GM23338 (cell line): ENCODE measurements at regions not wholly inside any gene's neighbourhood (a gene's known extent, or its start where the extent isn't known, plus 50 kb on each side); places are given as distances from the start of the nearest gene placed in this dataset.
"Not testable (repeated sequence)": the region's sequence is repeated elsewhere in the genome, so short reads cannot be mapped to it uniquely, and the experiment has no call there.

Experiments
- ATAC-seq: fragments of 200-7000 bp; cut with Tn5 transposase; 3 replicates; pipeline ENCODE4 v1.9.1; 2020
- DNase-seq: peaks from one replicate; pipeline ENCODE4 v3.0.0-alpha.2; 2015; ENCODE audit warnings: low spot score
- H2AFZ ChIP-seq: fragments of 200-600 bp; sonication (generic); 2 replicates; pipeline ENCODE4 v1.8.0; 2016; ENCODE audit warnings: antibody characterized with exemption, mild to moderate bottlenecking, moderate library complexity
- H3F3A ChIP-seq: fragments of 200-600 bp; sonication (generic); replicated peaks from 2 replicates; pipeline ENCODE4 v1.8.0; 2017; ENCODE audit warnings: antibody characterized with exemption, mixed run types, low read depth
- H3K27ac ChIP-seq: fragments of 200-600 bp; sonication (generic); 2 replicates; pipeline ENCODE4 v1.6.1; 2016; ENCODE audit warnings: low read depth
- H3K27me3 ChIP-seq: fragments of 200-600 bp; sonication (generic); 2 replicates; pipeline ENCODE4 v1.8.0; 2016; ENCODE audit warnings: mild to moderate bottlenecking, mixed run types, moderate library complexity; ENCODE audit not compliant: insufficient read depth
- H3K36me3 ChIP-seq: fragments of 200-600 bp; sonication (generic); 2 replicates; pipeline ENCODE4 v1.8.0; 2016; ENCODE audit warnings: mild to moderate bottlenecking; ENCODE audit not compliant: insufficient read depth
- H3K4me1 ChIP-seq: fragments of 200-600 bp; sonication (generic); 2 replicates; pipeline ENCODE4 v1.8.0; 2016; ENCODE audit warnings: mild to moderate bottlenecking, moderate library complexity; ENCODE audit not compliant: insufficient read depth
- H3K4me2 ChIP-seq: fragments of 200-600 bp; sonication (generic); 2 replicates; pipeline ENCODE4 v1.7.1; 2017; ENCODE audit warnings: mixed run types
- H3K4me3 ChIP-seq: fragments of 200-600 bp; sonication (generic); 2 replicates; pipeline ENCODE4 v1.6.1; 2016; ENCODE audit warnings: mixed run types
- H3K79me2 ChIP-seq: fragments of 200-600 bp; sonication (generic); replicated peaks from 2 replicates; pipeline ENCODE4 v1.8.0; 2017; ENCODE audit warnings: mild to moderate bottlenecking; ENCODE audit not compliant: insufficient read depth
- H3K9me2 ChIP-seq: fragments of 200-600 bp; sonication (generic); 2 replicates; pipeline ENCODE4 v1.8.0; 2017; ENCODE audit not compliant: insufficient read depth
- H4K20me1 ChIP-seq: fragments of 200-600 bp; sonication (generic); replicated peaks from 2 replicates; pipeline ENCODE4 v1.8.0; 2017; ENCODE audit warnings: mild to moderate bottlenecking; ENCODE audit not compliant: insufficient read depth
- H3K27ac Mint-ChIP-seq: 2 replicates; pipeline ENCODE4 v1.8.0; 2020; ENCODE audit warnings: inconsistent platforms, mild to moderate bottlenecking, moderate library complexity, mixed read lengths
- H3K27me3 Mint-ChIP-seq: 3 replicates; pipeline ENCODE4 v1.8.0; 2022; ENCODE audit warnings: low read depth, mild to moderate bottlenecking, moderate library complexity, mixed read lengths, inconsistent platforms; ENCODE audit not compliant: insufficient read depth, poor library complexity
- H3K36me3 Mint-ChIP-seq: 3 replicates; pipeline ENCODE4 v1.8.0; 2021; ENCODE audit warnings: low read depth, mild to moderate bottlenecking, inconsistent platforms, moderate library complexity, mixed read lengths
- H3K4me1 Mint-ChIP-seq: 3 replicates; pipeline ENCODE4 v1.8.0; 2020; ENCODE audit warnings: mild to moderate bottlenecking, inconsistent platforms, mixed read lengths
- H3K4me3 Mint-ChIP-seq: 3 replicates; pipeline ENCODE4 v1.8.0; 2021; ENCODE audit warnings: moderate library complexity, mild to moderate bottlenecking, inconsistent platforms, mixed read lengths
- H3K9me3 Mint-ChIP-seq: 3 replicates; pipeline ENCODE4 v1.8.0; 2020; ENCODE audit warnings: moderate library complexity, mild to moderate bottlenecking, inconsistent platforms, mixed read lengths
- CREB1 ChIP-seq: fragments of 250-450 bp; sonication (Bioruptor Pico); IDR thresholded peaks from 2 replicates; pipeline ENCODE4 v1.5.0; 2020; ENCODE audit warnings: low read depth, mild to moderate bottlenecking, moderate library complexity
- CTCF ChIP-seq, 2 experiments: fragments of 200-600 bp in 1 of 2; sonication (generic) in 1 of 2; conservative IDR thresholded peaks; 2 replicates each; pipeline versions ENCODE4 v1.5.1 to v1.6.1; 2016 to 2017; ENCODE audit warnings: antibody characterized with exemption in 2 of 2, low read depth in 2 of 2, mild to moderate bottlenecking in 2 of 2, moderate library complexity in 1 of 2
- ETS1 ChIP-seq: IDR thresholded peaks from 2 replicates; pipeline ENCODE4 v1.6.1; 2016; ENCODE audit warnings: antibody characterized with exemption
- EZH2 ChIP-seq: fragments of 200-600 bp; sonication (generic); IDR thresholded peaks from one replicate; pipeline ENCODE4 v1.8.0; 2017; ENCODE audit warnings: antibody characterized with exemption, mild to moderate bottlenecking, low read depth; ENCODE audit not compliant: unreplicated experiment
- EZH2phosphoT487 ChIP-seq: fragments of 200-600 bp; sonication (generic); IDR thresholded peaks from one replicate; pipeline ENCODE4 v1.8.1; 2018; ENCODE audit warnings: antibody characterized with exemption; ENCODE audit not compliant: unreplicated experiment
- JUNB ChIP-seq: IDR thresholded peaks from one replicate; pipeline ENCODE4 v1.6.1; 2016; ENCODE audit warnings: antibody characterized with exemption; ENCODE audit not compliant: unreplicated experiment
- NANOG ChIP-seq: IDR thresholded peaks from 2 replicates; pipeline ENCODE4 v1.6.1; 2016; ENCODE audit warnings: antibody characterized with exemption, borderline replicate concordance
- REST ChIP-seq: IDR thresholded peaks from one replicate; pipeline ENCODE4 v1.6.1; 2018; ENCODE audit warnings: antibody characterized with exemption; ENCODE audit not compliant: unreplicated experiment
- STAT1 ChIP-seq: IDR thresholded peaks from one replicate; pipeline ENCODE4 v1.6.1; 2016; ENCODE audit warnings: antibody characterized with exemption; ENCODE audit not compliant: unreplicated experiment
- ZNF114 ChIP-seq: fragments of 250-450 bp; sonication (Bioruptor Pico); IDR thresholded peaks from 2 replicates; pipeline ENCODE4 v1.5.0; 2020; ENCODE audit warnings: mild to moderate bottlenecking, moderate library complexity

- no peak for TF ChIP-seq ZNF114 (CRISPR knock-in tag)
- no peak for TF ChIP-seq EZH2phosphoT487
- no peak for TF ChIP-seq CREB1 (CRISPR knock-in tag)
- no peak for TF ChIP-seq REST
- no peak for TF ChIP-seq JUNB
- no peak for TF ChIP-seq STAT1
- TF ChIP-seq EZH2, result no peak
- no peak for TF ChIP-seq ETS1
- no peak for TF ChIP-seq NANOG
- no peak for TF ChIP-seq CTCF (conservative IDR thresholded peaks at IDR 0.05; ENCODE audit: low read depth in 2 of 2)
These were observed 106.4 kb downstream of the ZNF486 start (continued) for GRCh38 chr19:20273376-20273775.

- peaks cover 19% of the 10 kb centered on the region for H3K4me1 Mint-ChIP-seq
- not testable (repeated sequence) for H3K4me1 ChIP-seq, H3K79me2 ChIP-seq, H2AFZ ChIP-seq, H3K27me3 Mint-ChIP-seq, H3K4me2 ChIP-seq, H3K4me3 ChIP-seq, H3K27me3 ChIP-seq, H3K4me3 Mint-ChIP-seq, DNase-seq, ATAC-seq, H3K9me2 ChIP-seq, H3K36me3 Mint-ChIP-seq, H3K36me3 ChIP-seq, H4K20me1 ChIP-seq, H3K9me3 Mint-ChIP-seq, H3K27ac Mint-ChIP-seq, H3K27ac ChIP-seq, H3F3A ChIP-seq
These were observed 105.6 kb downstream of the ZNF486 start for GRCh38 chr19:20272627-20273010.

- H3K9me2 ChIP-seq, DNase-seq, H4K20me1 ChIP-seq, H3K4me2 ChIP-seq, H3K27me3 Mint-ChIP-seq, H3K36me3 ChIP-seq, H2AFZ ChIP-seq, ATAC-seq, H3K79me2 ChIP-seq, H3K36me3 Mint-ChIP-seq, H3K4me3 ChIP-seq, H3K9me3 Mint-ChIP-seq, H3K27me3 ChIP-seq, H3K4me3 Mint-ChIP-seq, H3K27ac Mint-ChIP-seq, H3K27ac ChIP-seq, H3F3A ChIP-seq: not testable (repeated sequence)
- H3K4me1 Mint-ChIP-seq, result peaks cover 20% of the 10 kb centered on the region
- peaks cover 13% of the 10 kb centered on the region for H3K4me1 ChIP-seq
These were observed 105.1 kb downstream of the ZNF486 start for GRCh38 chr19:20271927-20272626.
